GM10266 (cell line): ENCODE measurements at regions not wholly inside any gene's neighbourhood (a gene's known extent, or its start where the extent isn't known, plus 50 kb on each side); places are given as distances from the start of the nearest gene placed in this dataset.

Experiments used
- DNase-seq: peaks from one replicate; pipeline ENCODE4 v3.0.0; 2012; ENCODE audit errors: extremely low spot score
- TF ChIP-seq, protein P1 (sequence below): IDR thresholded peaks from 2 replicates; pipeline ENCODE4 v1.5.1; 2012; ENCODE audit warnings: mild to moderate bottlenecking, low read depth; ENCODE audit not compliant: control insufficient read depth, insufficient read depth; ENCODE audit errors: missing control alignments

- TF ChIP-seq, protein P1, sequence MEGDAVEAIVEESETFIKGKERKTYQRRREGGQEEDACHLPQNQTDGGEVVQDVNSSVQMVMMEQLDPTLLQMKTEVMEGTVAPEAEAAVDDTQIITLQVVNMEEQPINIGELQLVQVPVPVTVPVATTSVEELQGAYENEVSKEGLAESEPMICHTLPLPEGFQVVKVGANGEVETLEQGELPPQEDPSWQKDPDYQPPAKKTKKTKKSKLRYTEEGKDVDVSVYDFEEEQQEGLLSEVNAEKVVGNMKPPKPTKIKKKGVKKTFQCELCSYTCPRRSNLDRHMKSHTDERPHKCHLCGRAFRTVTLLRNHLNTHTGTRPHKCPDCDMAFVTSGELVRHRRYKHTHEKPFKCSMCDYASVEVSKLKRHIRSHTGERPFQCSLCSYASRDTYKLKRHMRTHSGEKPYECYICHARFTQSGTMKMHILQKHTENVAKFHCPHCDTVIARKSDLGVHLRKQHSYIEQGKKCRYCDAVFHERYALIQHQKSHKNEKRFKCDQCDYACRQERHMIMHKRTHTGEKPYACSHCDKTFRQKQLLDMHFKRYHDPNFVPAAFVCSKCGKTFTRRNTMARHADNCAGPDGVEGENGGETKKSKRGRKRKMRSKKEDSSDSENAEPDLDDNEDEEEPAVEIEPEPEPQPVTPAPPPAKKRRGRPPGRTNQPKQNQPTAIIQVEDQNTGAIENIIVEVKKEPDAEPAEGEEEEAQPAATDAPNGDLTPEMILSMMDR, result no peak
- no peak for DNase-seq
These were observed 71.9 kb upstream of the LPP start for GRCh38 chr3:188082031-188082430.

- no peak for DNase-seq
- TF ChIP-seq, protein P1, result no peak
These were observed 71.5 kb upstream of the LPP start for GRCh38 chr3:188082450-188082849.

- TF ChIP-seq, protein P1, result no peak
- no peak for DNase-seq
These were observed 70.9 kb upstream of the LPP start for GRCh38 chr3:188083011-188083410.

GRCh38 chr3:188084752-188085583 is 69.0 kb upstream of the LPP start:
- TF ChIP-seq, protein P1, result no peak
- no peak for DNase-seq

DNA sequence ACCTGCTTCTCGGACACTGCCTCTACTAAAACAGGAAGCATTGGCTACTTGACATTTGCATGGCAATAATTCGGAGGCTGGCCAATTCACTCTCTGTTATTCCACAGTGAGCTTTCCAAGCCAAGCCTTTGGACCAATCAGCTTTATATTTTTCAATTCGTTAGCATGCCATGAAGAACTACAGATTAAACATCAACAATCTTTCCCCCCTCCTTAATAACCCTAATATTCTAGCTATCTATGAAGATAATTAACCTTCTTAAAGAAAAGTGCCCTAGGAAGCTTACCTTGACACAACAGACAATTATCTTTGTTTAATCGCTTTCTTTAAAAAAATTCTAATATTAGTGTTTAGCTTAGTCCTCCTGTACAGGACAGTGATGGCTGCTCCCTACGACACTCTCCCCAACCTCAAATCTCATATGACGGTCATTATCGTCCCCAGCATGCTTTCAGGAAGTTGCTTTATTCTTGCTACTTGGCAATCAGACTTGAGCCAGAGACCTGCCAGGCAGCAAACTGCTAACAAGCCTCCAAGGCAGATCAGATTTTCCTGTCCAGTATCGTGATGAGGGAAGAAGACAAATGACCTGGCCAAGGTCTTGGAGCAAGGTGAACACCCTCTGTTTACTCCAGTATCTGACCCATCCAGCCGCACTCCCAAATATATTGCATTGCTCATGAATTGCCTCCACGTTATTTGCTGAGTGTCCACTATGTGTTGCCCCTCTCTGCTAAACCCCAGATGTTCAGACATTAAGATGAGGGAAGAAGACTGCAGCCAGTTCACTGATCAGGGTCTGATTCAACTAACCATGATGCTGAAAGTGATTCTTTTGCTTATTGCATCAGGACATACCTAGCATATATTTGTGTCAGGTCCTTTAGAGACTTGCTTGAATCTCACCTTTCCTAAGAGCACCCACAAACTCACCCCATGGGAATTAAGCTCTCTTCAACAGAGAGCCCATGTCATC is 68.1 kb upstream of the LPP start:
- no peak for DNase-seq
- TF ChIP-seq, protein P1, result no peak

GRCh38 chr3:188088948-188089685 is 64.8 kb upstream of the LPP start:
- TF ChIP-seq, protein P1, result no peak
- no peak for DNase-seq
